ENCODE measurements at regions not wholly inside any gene's neighbourhood (a gene's known extent, or its start where the extent isn't known, plus 50 kb on each side); places are given as distances from the start of the nearest gene placed in this dataset.

- no peak for TF ChIP-seq CTCF (IDR thresholded peaks at IDR 0.05)
- Histone ChIP-seq H3K4me1 (no peaks in the 10 kb centered on the region), H3K27me3 (ENCODE audit: insufficient read depth in 3 of 3, low read length in 2 of 3) (no peaks in the 10 kb centered on the region), H3K4me3 (no peak overlapping the region), H3K36me3 (ENCODE audit: insufficient read depth in 1 of 2, low read depth in 1 of 2) (no peaks in the 10 kb centered on the region), H3K9me3 (no peaks in the 10 kb centered on the region), H3K27ac (no peak overlapping the region)
- 73 to 83% (median 76%) methylated on average over 2 of the region's 2 CpGs for WGBS, 3 donors
- no peak for DNase-seq
- no peak for ATAC-seq
- intact Hi-C loops (cut with DNase I), result loop anchor here in 1 of 2 donors (10.0 kb wide), 1 partner anchor 118 kb away; no protein-coding TSS in a partner anchor
Observed at GRCh38 chr2:37532503-37532902, 138.9 kb downstream of the CDC42EP3 start.

- Histone ChIP-seq H3K36me3 (ENCODE audit: insufficient read depth in 1 of 2, low read depth in 1 of 2) (no peaks in the 10 kb centered on the region), H3K27ac (no peak overlapping the region), H3K9me3 (no peaks in the 10 kb centered on the region), H3K4me1 (no peaks in the 10 kb centered on the region), H3K4me3 (no peak overlapping the region), H3K27me3 (ENCODE audit: insufficient read depth in 3 of 3, low read length in 2 of 3) (no peaks in the 10 kb centered on the region)
- 94 to 98% (median 96%) methylated on average over 5 of the region's 5 CpGs for WGBS, 3 donors
- no peak for ATAC-seq
- no peak for TF ChIP-seq CTCF (IDR thresholded peaks at IDR 0.05)
- intact Hi-C loops (cut with DNase I), result loop anchor here in 1 of 2 donors (10.0 kb wide), 1 partner anchor 123 kb away; no protein-coding TSS in a partner anchor
- DNase-seq, result no peak
Observed at GRCh38 chr2:37537316-37537715, 134.1 kb downstream of the CDC42EP3 start.

GRCh38 chr2:37541516-37541915 lies 129.9 kb downstream of the CDC42EP3 start:
- Histone ChIP-seq H3K27ac (no peak overlapping the region), H3K9me3 (no peaks in the 10 kb centered on the region), H3K4me1 (no peaks in the 10 kb centered on the region), H3K4me3 (no peak overlapping the region), H3K27me3 (ENCODE audit: insufficient read depth in 3 of 3, low read length in 2 of 3) (no peaks in the 10 kb centered on the region), H3K36me3 (ENCODE audit: insufficient read depth in 1 of 2, low read depth in 1 of 2) (no peaks in the 10 kb centered on the region)
- TF ChIP-seq CTCF (IDR thresholded peaks at IDR 0.05), result no peak
- intact Hi-C loops (cut with DNase I), result loop anchor here in 1 of 2 donors (10.0 kb wide), 2 partner anchors 127 to 293 kb away; no protein-coding TSS in a partner anchor
- 58 to 74% (median 66%) methylated on average over 5 of the region's 5 CpGs for WGBS, 3 donors
- no peak for DNase-seq
- ATAC-seq, result no peak

GRCh38 chr2:37543999-37544557 lies 127.4 kb downstream of the CDC42EP3 start:
- Histone ChIP-seq H3K27ac (no peak overlapping the region), H3K27me3 (ENCODE audit: insufficient read depth in 3 of 3, low read length in 2 of 3) (no peaks in the 10 kb centered on the region), H3K4me1 (no peaks in the 10 kb centered on the region), H3K36me3 (ENCODE audit: insufficient read depth in 1 of 2, low read depth in 1 of 2) (no peaks in the 10 kb centered on the region), H3K4me3 (no peak overlapping the region), H3K9me3 (no peaks in the 10 kb centered on the region)
- intact Hi-C loops (cut with DNase I), result loop anchor here in 1 of 2 donors (10.0 kb wide), 2 partner anchors 129 to 291 kb away; no protein-coding TSS in a partner anchor
- 68 to 76% (median 75%) methylated on average over 4 of the region's 4 CpGs for whole genome bisulfite sequencing, 3 donors
- DNase-seq, result no peak
- ATAC-seq, result no peak
- no peak for TF ChIP-seq CTCF (IDR thresholded peaks at IDR 0.05)

- ATAC-seq, result no peak
- 21 to 55% (median 30%) methylated on average over 1 of the region's 1 CpG for WGBS, 3 donors
- intact Hi-C loops (cut with DNase I), result loop anchor here in 1 of 2 donors (10.0 kb wide), 2 partner anchors 130 to 290 kb away; no protein-coding TSS in a partner anchor
- H3K27ac ChIP-seq, result no peak overlapping the region
- TF ChIP-seq CTCF (IDR thresholded peaks at IDR 0.05), result no peak
- no peaks in the 10 kb centered on the region for H3K36me3 ChIP-seq (ENCODE audit: insufficient read depth in 1 of 2, low read depth in 1 of 2)
- no peak overlapping the region for H3K4me3 ChIP-seq
- DNase-seq, result no peak
- no peaks in the 10 kb centered on the region for H3K9me3 ChIP-seq
- H3K4me1 ChIP-seq, result no peaks in the 10 kb centered on the region
- no peaks in the 10 kb centered on the region for H3K27me3 ChIP-seq (ENCODE audit: insufficient read depth in 3 of 3, low read length in 2 of 3)
Observed at GRCh38 chr2:37544591-37545031, 126.8 kb downstream of the CDC42EP3 start.

Data from psoas muscle (tissue), 7 donors.